NCI-H524 (cell line): ENCODE measurements at regions not wholly inside any gene's neighbourhood (a gene's known extent, or its start where the extent isn't known, plus 50 kb on each side); places are given as distances from the start of the nearest gene placed in this dataset.
A peak's percentile ranks its signal among the peaks of the same experiment; 100 is the strongest.

Experiments used
- DNase-seq, 2 experiments: peaks; one replicate each; lab custom pipeline; 2025; lab: John Stamatoyannopoulos, UW

DNA sequence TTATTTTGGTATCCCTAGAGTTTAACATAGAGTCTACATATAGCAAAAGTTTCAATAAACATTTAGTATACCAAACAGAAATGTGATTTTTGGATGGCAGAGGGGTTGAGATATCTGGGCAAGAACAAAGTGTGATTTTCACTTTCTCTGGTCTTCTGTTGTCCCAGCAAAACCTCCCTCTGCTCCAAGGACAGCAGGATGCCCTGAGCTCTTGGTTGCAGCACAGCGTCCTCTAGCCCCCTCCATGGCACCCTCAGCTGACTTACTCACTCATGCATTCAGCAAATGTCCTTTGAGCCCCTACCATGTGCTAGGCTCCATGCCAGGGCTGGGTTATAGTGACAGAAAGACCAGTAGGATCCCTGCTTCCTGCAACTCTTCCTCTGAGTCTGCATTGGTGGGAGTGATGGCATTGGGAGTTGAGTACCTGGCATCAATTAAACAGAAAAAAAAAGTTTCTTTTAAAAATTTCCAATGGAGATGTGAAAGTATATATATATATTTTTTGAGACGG lies 104.8 kb upstream of the UBL3 start:
- DNase-seq, result no peak

DNA sequence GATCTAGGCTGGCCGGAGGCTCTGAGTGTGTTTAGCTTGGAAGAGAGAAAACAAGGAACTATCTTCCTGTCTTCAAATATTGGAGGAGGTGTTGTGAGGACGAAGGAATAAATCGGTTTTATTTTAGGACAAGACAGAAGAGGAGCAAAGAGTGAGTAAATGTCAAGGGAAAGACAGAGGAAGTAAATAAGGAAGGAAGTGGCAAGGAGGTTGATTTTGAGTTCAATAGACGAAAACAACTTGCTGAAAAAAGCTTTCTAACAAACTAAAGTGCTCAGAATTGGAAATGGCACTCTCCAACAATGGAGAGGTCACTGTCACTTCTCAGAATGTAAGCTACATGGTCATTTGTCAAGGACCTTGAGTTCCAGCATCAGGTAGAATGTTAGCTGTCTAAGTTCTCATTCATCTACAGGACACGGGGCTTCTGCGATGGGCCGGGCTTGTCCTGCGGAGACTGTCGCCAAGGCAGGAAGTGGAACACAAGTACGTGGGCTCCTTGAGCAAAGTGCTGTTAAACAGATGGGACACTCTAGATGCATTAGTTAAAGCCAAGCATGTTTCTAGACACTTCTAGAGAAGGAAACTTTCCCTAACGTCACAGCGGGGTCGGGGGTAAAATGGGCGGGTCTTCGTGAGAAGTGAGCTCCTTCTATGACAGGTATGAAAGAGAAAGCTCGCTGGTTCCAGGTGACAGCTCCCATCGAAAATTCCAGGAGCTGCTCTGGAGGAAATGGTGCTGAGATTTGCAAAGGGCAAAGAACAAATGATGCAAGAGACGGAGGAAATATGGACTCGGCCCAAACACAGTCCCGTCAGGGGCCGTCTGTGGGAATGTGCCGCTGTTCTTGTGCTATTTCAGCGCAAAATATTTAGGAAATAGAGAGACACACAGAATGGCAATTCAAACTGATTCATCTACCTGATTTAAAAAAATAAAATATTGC lies 103.9 kb upstream of the UBL3 start:
- DNase-seq, result no peak

DNA sequence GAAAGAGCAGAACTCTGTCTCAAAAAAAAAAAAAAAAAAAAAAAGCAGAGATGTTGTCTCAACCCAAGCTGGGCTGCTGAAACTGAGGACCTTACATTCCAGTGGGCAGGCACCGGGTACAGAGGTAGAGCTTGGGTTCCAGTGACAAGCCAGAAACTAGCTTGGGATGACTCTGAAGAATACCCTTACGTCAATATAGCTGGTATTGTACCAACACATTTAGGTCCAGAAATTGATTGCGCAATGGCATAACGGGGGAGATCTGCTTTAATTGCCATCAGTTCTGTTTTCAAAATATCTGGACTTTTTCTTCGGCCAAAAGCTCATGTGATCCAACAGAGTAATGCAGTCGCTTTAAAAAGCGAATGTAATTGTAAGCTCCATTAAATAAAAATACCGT lies 103.1 kb upstream of the UBL3 start:
- DNase-seq, result no peak

DNA sequence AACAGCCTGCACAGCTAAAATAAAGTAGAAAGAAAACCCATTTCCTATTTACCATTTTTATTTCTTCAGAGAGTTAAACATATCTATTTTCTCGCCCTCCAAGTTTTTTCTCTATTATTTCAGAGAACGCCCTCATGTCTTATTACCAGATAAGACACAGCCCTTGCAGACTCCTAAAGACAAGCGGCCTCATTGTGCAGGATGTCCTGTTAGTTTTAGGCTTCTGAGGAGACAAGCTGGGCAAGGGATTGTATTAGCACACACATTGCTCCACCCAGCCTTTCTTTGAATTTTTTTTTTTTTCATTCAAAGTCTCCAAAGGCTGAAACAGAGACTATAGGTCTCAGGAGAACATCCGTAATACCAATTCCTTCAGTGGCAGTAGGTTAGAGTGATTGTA lies 101.8 kb upstream of the UBL3 start:
- no peak for DNase-seq

DNA sequence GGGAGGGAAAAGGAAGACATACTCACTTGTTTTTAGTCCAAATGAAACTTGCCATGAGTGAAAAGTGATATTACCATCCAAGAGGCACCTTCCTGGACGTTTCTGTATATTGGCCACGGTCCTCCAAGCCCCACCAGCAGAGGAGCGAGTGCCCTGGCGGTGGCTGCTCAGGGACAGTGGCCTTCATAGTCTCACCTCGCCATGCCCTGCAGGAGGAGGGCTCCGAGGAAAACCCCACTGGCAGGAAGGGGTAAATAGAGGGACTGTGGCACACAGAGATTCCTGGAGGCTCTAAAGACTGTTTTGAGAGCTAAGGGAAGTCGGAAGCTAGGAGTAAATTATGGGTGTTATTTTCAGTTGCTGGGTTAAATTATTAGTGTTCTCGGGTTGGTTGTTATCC lies 98.4 kb upstream of the UBL3 start:
- DNase-seq, result no peak

DNA sequence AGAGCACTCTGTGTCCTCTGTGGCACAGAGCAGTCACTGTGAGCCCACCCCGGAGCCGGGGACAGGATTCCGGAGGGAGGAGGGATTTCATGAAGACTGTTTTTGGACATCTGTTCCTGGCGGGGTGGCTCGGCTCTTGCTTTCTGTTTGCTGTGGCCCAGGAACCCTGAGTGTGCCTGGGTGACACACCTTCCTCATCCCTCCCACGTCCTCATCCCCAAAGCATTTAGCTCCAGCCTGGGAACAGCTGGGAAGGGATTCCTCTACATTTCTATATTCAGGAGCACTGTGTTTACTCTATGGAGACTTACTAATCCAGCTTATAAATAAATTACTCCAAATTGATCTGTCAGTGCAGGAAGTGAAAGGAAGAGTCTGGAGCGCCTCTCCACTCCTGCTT lies 97.8 kb upstream of the UBL3 start:
- DNase-seq, result no peak

DNA sequence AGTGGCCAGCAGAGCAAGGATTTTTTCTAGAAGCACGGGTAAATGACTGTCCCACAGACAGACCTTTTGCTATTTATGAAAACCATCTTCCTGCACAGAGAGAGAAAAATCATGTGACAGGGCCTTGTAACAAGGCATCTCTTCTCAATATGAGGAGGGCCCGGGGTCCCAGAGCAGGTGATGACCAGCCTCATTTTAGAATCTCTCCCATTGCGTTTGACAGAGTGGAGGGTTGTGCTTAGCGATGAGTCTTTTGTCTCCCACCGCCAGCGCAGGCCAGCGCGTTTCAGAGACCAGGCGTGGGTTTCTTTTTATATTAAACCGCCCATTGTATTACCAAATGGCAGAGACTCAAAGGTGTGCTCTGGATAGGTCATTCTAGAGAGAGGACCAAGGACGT lies 97.4 kb upstream of the UBL3 start:
- no peak for DNase-seq

DNA sequence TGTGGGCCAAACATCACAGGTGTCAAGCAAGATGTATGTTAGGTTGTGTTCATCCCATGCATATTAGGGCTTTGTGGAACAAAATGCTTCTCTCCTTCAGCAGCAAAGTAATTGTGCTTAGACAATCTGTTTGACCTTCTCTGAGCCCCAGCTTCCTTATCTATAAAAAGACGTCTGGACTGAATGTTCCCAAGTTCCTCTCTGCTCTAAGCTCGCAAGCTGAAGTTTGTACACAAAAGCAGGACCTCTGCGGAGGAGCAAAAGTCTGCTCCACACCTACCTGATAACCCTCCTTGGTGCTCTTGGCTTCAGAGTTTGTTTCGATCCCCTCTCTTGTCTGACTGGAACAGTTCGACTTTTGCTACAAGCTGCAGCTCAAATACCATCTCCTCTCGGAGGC lies 95.7 kb upstream of the UBL3 start:
- no peak for DNase-seq

DNA sequence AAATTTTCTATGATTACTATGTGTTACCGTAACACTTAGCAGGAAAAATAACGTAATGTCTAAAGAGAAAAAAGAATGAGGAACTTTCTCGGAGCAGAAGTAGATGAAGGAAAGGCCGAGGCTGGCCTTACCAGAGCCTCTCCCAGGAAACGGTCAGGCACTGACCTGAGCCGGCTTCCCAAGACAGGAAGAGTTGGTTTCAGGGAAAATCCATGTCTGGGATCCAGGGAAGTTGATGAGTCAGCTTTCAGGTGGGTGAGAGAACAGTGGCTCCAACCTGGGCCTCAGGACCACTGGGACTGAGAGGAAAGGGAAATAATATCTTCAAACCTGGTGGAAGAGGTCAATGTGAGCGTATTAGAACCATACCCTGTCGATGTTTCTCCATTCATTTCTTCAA lies 93.3 kb upstream of the UBL3 start:
- no peak for DNase-seq

DNA sequence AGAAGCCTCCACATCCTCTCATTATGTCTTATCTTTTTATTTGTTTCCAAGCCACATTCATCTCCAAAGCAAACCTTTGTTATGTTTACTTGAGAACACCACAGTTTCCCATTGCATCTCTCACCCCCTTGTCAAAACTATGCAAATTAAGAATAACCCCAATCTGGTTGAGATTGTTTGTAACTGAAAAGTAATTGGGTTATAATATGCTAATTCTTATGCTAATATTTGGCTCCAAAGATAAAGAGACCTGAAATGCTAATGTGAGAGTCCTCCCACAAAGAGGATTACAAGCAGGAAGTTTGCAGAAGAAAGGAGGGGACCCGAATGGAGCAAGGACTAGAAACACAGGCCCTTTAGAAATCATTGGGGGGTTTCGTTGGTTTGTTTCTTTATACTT lies 92.9 kb upstream of the UBL3 start:
- no peak for DNase-seq

DNA sequence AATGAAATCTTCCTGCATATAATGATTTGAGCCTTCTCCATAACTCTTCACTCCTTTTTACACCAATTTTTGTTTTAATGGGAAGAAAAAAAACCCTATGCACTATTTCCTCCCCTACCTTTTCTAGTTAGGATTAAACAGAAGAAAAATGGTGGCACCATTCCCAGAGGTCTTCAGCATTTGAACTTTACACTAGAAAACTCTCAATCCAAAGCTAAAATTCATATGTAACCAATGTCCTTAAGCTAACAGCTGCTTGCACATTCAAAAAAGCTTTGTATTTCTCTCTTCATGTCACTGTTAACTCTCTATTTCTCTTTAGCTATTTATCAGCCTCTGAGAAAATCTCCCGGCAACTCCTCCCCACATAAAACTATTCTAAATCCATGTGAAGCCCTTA lies 90.3 kb upstream of the UBL3 start:
- no peak for DNase-seq

DNA sequence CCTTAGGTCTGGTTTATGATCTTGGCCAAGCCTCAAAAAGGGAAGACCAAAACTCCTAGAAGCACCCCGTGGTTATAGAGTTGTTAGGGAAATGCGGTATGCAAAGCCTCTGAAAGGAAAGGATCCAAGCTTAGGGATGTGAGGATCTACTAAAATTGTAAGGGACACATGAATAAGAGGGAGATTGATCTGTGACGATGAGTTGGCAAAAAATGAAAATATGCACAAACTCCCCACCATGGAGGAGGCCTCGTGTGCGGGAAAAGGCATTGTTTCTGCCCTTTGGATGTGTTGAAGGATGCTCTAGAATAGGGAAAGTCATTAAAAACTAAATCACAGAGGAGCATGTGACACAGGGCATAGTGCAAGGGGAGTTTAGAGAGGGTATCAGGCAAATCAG lies 88.7 kb upstream of the UBL3 start:
- no peak for DNase-seq

DNA sequence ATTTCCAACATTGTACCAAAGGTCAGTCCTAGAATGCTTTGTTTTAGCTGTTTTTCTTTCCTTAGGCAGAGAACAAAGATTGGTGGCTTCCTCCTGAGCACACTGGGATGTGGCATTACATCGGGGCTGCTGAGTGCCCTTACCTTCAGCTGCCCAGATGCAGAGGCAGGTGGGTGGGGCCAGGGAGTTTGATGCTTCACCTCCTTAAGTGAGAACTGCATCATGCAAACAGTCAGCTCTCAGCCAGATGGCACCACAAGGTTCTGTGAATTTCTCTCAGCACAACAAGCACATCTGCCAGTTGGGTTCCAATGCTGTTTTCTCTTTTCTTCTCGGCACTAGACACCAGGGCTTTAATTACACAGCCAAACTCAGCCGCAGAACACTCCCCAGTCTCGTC lies 87.4 kb upstream of the UBL3 start:
- DNase-seq, result peak; percentile 90 to 98

DNA sequence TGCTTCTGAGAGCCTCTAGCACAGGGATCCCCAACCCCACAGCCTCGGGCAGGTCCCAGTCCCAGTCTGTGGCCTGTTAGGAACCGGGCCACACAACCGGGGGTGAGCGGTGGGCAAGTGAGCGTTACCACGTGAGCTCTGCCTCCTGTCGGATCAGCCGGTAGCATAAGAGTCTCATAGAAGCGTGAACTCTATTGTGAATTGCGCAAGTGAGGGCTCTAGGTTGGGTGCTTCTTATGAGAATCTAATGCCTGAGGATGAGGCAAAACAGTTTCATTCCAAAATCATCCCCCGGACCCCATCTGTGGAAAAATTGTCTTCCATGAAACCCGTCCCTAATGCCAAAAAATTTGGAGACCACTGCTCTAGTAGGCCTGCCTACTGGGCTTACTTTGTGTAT lies 87.0 kb upstream of the UBL3 start:
- DNase-seq, result no peak

DNA sequence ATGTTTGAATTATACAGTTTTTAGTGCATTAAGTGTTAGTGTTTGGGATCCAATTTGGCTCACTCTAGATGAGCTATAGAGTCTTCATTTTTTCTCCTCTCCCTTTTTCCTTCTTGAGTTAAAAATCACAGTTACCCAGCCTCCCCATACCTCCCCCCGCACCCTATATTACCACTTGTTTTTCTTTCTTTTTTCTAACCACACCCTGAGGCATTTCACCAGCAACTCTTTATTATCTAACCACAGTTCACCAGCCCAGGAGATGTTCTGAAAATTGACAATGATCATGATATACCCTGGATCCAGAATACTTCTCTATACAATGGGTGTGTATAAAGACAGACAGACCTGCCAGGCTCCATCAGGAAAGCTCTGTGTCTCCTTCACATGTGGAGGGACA lies 86.5 kb upstream of the UBL3 start:
- DNase-seq, result no peak

DNA sequence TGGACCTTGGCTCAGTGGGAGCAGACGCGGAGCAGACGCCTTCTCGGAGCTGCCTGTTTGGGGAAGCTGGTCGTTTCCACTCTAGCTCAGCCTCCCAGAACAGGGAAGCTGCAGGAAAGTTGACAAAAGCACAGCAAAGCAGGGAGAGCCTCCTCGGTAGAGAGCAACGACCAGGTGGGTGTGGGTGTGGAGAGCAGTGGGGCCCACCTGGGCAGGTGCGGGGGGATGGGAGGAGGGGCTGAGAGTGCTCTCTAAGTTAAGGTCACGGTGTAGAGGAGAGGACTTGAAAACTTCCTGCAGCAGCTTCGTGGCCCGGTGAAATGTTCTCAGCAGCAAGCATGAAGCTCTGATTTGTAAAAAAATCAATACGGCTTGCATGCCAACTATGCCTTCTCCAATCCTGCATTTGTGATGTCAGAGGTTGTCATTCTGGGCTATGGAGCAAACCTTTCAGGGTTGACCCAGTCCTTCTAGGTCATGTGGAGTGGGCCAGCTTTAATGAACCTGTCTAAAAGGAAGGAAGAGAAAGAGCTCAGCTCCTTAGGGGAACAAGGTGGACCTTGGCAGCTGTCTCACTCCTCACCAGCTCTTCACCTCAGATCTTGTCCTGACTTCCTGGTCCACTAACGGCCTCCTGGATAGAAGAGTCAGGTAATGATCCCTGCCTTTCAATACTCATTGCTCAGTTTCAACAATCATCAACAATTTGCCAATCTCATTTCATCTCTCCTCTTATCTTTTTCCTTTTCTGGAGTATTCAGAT lies 85.8 kb upstream of the UBL3 start:
- DNase-seq, result no peak

DNA sequence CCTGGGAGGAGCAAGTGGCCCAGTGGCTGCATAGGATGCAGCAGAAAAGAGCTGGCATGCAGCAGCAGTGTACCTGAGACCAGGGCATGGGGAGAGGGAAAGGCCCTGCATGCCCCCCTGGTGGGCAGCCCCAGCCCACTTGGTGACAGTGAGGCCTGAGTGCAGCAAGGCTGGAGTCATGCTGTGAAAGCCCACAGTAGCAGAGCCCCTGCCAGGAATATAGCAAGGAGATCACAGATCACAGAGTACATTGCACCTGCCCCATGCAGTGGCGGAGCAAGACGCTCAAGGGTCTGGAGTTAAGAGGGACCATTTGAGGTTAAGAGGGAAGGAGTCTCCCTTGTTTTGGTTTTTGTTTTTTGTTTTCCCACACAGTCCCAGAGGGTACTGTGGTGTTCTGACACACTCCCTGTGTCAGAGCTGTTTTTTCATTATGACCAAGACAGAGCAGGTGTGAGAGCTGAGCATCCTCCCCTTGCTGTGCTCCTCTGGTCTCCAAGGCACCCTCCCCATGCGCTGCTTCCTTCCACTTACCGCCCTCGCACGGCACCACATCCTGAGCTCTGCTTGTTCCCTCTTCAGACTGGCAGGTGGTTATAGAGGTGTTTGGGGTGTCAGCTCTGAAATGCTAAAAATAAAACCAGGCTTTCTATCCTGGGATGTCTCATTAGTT lies 85.0 kb upstream of the UBL3 start:
- no peak for DNase-seq

DNA sequence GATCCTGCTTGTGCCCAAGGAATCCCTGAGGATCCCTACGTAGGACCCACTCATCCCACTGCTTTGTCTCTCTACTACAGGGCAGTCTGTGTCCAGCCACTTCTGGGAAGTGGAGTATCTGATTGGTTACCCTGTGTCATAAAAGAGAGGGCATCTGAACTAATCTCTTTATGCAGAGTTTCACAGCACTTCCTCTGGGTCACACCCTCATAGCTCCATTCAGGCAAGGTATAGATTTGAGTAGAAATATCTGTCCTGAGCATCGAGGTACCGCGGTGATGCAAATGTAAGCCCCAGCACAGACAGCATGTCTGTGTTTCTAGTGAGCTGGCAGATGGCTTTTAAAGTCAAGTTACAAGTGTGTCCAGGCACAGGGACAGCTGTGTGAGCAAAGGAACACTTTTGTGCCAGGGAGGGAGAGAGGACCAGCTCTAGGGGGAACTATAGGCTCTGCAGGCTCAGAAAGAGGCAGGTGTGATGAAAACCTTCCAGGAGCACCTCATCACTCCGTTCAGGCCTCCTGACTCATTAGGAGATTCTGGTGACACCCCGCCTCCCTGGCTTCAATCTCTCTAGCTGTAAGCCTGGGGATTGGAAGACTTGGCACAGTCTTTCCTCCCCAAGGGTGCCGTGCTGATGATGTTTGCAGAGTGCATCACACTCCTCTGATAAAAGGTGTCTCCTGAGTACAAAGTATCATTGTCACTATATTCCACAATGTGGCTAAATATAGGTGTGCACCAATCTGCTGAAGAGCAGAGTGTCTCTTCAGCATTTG lies 84.3 kb upstream of the UBL3 start:
- peak; percentile 73 to 90 for DNase-seq

DNA sequence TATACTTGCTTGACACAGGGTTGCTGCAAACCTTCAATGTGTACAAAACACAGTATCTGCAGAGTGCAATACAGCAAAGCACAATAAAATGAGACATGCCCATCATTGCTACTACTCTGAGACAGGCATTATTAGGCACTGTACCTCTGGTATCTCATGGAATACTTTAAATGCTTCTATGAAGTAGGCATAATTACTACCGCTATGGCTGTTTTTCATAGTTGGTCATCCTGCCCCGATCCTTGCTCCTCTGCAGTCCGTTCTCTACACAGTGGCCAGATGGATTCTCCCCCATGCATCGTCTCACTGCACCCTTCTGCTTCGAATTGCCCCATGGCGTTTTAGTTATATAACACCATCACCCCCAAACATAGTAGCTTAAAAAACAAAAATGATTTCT lies 83.0 kb upstream of the UBL3 start:
- DNase-seq, result no peak

DNA sequence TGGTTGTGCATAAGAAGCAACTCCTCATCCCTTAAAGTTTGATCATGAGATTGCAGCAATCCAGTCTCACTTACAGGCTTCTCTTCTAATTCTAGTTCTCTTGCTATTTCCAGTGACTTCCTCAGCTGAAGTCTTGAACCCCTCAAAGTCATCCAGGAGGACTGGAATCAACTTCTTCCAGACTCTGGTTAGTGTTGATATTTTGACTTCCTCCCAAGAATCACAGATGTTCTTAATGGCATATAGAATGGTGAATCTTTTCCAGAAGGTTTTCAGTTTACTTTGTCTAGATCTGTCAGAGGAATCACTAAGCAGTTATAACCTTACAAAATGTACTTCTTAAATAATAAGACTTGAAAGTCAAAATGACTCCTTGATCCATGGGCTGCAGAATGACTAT lies 81.3 kb upstream of the UBL3 start:
- DNase-seq, result no peak

DNA sequence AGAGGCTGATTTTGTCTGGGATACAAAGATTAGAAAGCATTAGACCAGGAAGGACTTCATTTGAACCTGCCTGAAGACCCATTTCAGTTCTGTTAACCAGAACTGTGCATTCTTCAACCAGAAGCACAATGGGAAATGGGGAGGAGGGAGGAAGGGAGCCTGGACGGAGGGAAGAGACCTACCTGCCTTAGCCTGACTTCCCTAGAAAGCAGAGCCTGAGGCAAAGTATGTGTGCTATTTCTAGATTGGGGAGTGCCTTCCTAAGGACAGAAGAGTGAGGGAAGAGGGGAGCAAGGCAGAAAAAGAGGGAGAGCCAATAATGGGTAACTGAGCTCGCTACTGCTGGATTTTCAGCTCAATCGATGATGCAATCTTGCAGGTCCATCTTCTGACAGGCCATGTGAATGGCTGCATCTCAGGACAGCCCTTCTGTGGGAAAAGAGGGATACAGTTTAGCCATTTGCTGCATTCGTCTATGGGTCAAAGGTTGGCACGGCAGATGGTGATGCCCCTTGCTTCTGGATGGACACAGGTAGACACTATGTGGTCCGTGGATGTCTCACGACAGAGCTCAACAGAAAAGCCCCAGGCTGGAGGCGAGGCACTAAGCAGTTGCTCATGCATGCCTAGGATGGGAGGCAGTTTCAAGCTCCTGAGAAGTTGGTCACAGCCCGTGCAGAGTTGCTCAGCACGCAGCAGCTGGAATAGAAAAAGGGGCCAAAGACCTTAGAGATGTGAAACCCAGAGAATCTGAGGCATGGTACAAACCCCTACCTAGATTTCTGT lies 78.8 kb upstream of the UBL3 start:
- no peak for DNase-seq
